H1 (cell line): ENCODE measurements at regions not wholly inside any gene's neighbourhood (a gene's known extent, or its start where the extent isn't known, plus 50 kb on each side); places are given as distances from the start of the nearest gene placed in this dataset.

ENCODE experiments used
- CBX5 ChIP-seq: fragments of 300-800, 300-1000 bp; sonication (generic); IDR thresholded peaks from 2 replicates; pipeline ENCODE4 v1.7.1; 2016; ENCODE audit warnings: antibody characterized with exemption, low read length, low read depth
- CEBPB ChIP-seq: IDR thresholded peaks from 2 replicates; pipeline ENCODE4 v1.6.1; 2012; ENCODE audit warnings: low read depth, low read length
- EZH2 ChIP-seq: fragments of 200-600 bp; sonication (generic); IDR thresholded peaks from 2 replicates; pipeline ENCODE4 v1.7.1; 2012; ENCODE audit warnings: low read depth, mild to moderate bottlenecking, moderate library complexity, low read length, inconsistent platforms; ENCODE audit not compliant: severe bottlenecking
- JUN ChIP-seq: IDR thresholded peaks from 2 replicates; pipeline ENCODE4 v1.6.1; 2011; ENCODE audit warnings: low read depth, mild to moderate bottlenecking, improper control_type of control experiment, low read length
- POLR2AphosphoS5 ChIP-seq: IDR thresholded peaks from 2 replicates; pipeline ENCODE4 v1.6.1; 2011; ENCODE audit warnings: low read depth, low read length
- SP2 ChIP-seq: IDR thresholded peaks from 2 replicates; pipeline ENCODE4 v1.6.1; 2012; ENCODE audit warnings: mild to moderate bottlenecking, low read length, inconsistent platforms
- TAF1 ChIP-seq: IDR thresholded peaks from 2 replicates; pipeline ENCODE4 v1.6.1; 2011; ENCODE audit warnings: mild to moderate bottlenecking, low read depth, low read length

DNA sequence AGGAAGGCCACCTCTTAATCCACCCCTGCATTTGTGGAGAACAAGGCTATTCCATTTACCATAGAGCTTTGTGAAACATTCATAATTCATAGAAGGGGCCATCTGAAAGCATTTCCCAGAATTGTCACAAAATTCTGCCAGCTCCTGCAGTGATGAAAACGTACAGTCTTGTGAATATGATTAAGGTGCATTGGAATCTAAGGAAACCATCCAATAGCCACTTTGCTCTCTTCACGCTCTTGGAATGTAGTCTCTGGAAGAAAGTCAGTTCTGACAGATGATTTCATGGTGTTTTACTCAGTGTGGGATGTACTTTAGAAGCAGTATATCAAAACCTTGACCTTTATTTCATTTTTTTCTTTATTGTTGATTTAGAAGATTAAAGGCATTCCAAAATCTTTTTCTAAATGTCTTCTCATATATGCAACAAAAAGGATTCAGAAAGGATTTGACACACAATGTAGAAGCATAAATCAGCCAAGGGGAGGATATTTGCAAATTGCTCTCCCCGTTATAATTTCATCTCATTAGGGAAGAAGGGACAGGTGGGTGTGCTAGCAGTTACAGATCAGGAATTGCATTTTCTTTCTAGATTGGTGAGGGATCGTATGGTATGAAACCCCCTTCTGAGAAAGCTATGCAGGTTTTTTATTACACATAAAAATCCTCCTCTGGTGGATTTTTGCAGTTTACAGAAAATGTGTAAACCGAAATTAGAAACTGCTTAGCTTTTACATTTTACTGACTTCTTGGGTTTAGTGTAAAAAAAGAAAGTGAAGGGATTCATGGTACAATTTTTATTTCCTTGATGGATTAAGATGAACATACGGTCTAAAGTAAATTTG, 390.2 kb downstream of the LRIG3 start (continued):
- TF ChIP-seq CBX5: no peak
- TF ChIP-seq CEBPB: no peak
- TF ChIP-seq JUN: no peak
- TF ChIP-seq POLR2AphosphoS5: no peak
- TF ChIP-seq SP2: no peak
- no peak for TF ChIP-seq EZH2
- TF ChIP-seq TAF1: no peak
